Smooth muscle cell (in vitro differentiated cells): ENCODE measurements at regions not wholly inside any gene's neighbourhood (a gene's known extent, or its start where the extent isn't known, plus 50 kb on each side); places are given as distances from the start of the nearest gene placed in this dataset.

Source experiments
- DNase-seq: peaks from one replicate; lab custom pipeline; 2025; ENCODE audit not compliant: unreplicated experiment; lab: John Stamatoyannopoulos, UW
- H2AFZ ChIP-seq: fragments of 200-600 bp; sonication (generic); 2 replicates; pipeline ENCODE4 v1.6.0; 2016; ENCODE audit warnings: antibody characterized with exemption, low read depth, mild to moderate bottlenecking
- H3F3A ChIP-seq: fragments of 200-600 bp; sonication (generic); 2 replicates; pipeline ENCODE4 v1.6.0; 2017; ENCODE audit warnings: antibody characterized with exemption, low read depth
- H3K27ac ChIP-seq: fragments of 200-600 bp; sonication (generic); 2 replicates; pipeline ENCODE4 v1.5.1; 2016; ENCODE audit warnings: low read depth, mild to moderate bottlenecking
- H3K27me3 ChIP-seq: fragments of 200-600 bp; sonication (generic); 2 replicates; pipeline ENCODE4 v1.6.1; 2016; ENCODE audit warnings: low read depth, mild to moderate bottlenecking
- H3K36me3 ChIP-seq: fragments of 200-600 bp; sonication (generic); 2 replicates; pipeline ENCODE4 v1.5.1; 2016; ENCODE audit warnings: low read depth
- H3K4me1 ChIP-seq: fragments of 200-600 bp; sonication (generic); 2 replicates; pipeline ENCODE4 v1.5.1; 2016; ENCODE audit warnings: low read depth
- H3K4me2 ChIP-seq: fragments of 200-600 bp; sonication (generic); 2 replicates; pipeline ENCODE4 v1.6.0; 2016; ENCODE audit warnings: mild to moderate bottlenecking
- H3K4me3 ChIP-seq: fragments of 200-600 bp; sonication (generic); 2 replicates; pipeline ENCODE4 v1.5.1; 2016; ENCODE audit warnings: mild to moderate bottlenecking
- H3K79me2 ChIP-seq: fragments of 200-600 bp; sonication (generic); 2 replicates; pipeline ENCODE4 v1.6.0; 2016; ENCODE audit warnings: low read depth, mild to moderate bottlenecking
- H3K9ac ChIP-seq: fragments of 200-600 bp; sonication (generic); 2 replicates; pipeline ENCODE4 v1.6.0; 2016; ENCODE audit warnings: low read depth
- H3K9me3 ChIP-seq: fragments of 200-600 bp; sonication (generic); replicated peaks from 2 replicates; pipeline ENCODE4 v1.5.1; 2016; ENCODE audit warnings: low read depth
- H4K20me1 ChIP-seq: fragments of 200-600 bp; sonication (generic); 2 replicates; pipeline ENCODE4 v1.6.0; 2016; ENCODE audit warnings: low read depth
- CTCF ChIP-seq: fragments of 200-600 bp; sonication (generic); IDR thresholded peaks from 2 replicates; pipeline ENCODE4 v1.5.1; 2017; ENCODE audit warnings: borderline replicate concordance, mild to moderate bottlenecking, antibody characterized with exemption; ENCODE audit not compliant: insufficient read depth, poor library complexity, severe bottlenecking
- WGBS: methylation state at CpG from one replicate; pipeline ENCODE4 v1.1.7; 2016; ENCODE audit warnings: low lambda C conversion rate; 5-methylcytosine and 5-hydroxymethylcytosine counted together

GRCh38 chr4:23279377-23279986 lies 586.7 kb downstream of the GBA3 start:
- DNase-seq, result no peak
- Histone ChIP-seq H3K27me3 (no peaks in the 10 kb centered on the region), H3K4me2 (no peak overlapping the region), H3K4me1 (no peaks in the 10 kb centered on the region), H3K27ac (no peak overlapping the region), H3F3A (no peaks in the 10 kb centered on the region), H3K9ac (no peak overlapping the region), H2AFZ (no peak overlapping the region), H3K36me3 (no peaks in the 10 kb centered on the region), H3K9me3 (no peaks in the 10 kb centered on the region), H3K4me3 (no peak overlapping the region), H4K20me1 (no peaks in the 10 kb centered on the region), H3K79me2 (no peaks in the 10 kb centered on the region)
- 86% methylated on average over 3 of the region's 3 CpGs for WGBS
- no peak for TF ChIP-seq CTCF

- Histone ChIP-seq H3K9ac (no peak overlapping the region), H3F3A (no peaks in the 10 kb centered on the region), H3K4me2 (no peak overlapping the region), H3K36me3 (no peaks in the 10 kb centered on the region), H3K9me3 (no peaks in the 10 kb centered on the region), H4K20me1 (no peaks in the 10 kb centered on the region), H3K4me1 (no peaks in the 10 kb centered on the region), H3K79me2 (no peaks in the 10 kb centered on the region), H3K27ac (no peak overlapping the region), H3K27me3 (no peaks in the 10 kb centered on the region), H3K4me3 (no peak overlapping the region), H2AFZ (no peak overlapping the region)
- WGBS, result 93% methylated on average over 2 of the region's 2 CpGs
- DNase-seq, result no peak
- TF ChIP-seq CTCF, result no peak
Measured at GRCh38 chr4:23278845-23279244, 586.1 kb downstream of the GBA3 start.

GRCh38 chr4:23276076-23276475 lies 583.3 kb downstream of the GBA3 start:
- 87% methylated on average over 3 of the region's 3 CpGs for WGBS
- Histone ChIP-seq H3K9ac (no peak overlapping the region), H3K27me3 (no peaks in the 10 kb centered on the region), H3K4me3 (no peak overlapping the region), H4K20me1 (no peaks in the 10 kb centered on the region), H3K27ac (no peak overlapping the region), H3K36me3 (no peaks in the 10 kb centered on the region), H3K79me2 (no peaks in the 10 kb centered on the region), H2AFZ (no peak overlapping the region), H3F3A (no peaks in the 10 kb centered on the region), H3K4me1 (no peaks in the 10 kb centered on the region), H3K4me2 (no peak overlapping the region), H3K9me3 (no peaks in the 10 kb centered on the region)
- TF ChIP-seq CTCF, result no peak
- no peak for DNase-seq

GRCh38 chr4:23269566-23269965 lies 576.8 kb downstream of the GBA3 start:
- H2AFZ ChIP-seq, result peak overlapping the region; percentile 32
- no peak for DNase-seq
- no peaks in the 10 kb centered on the region for H3K79me2 ChIP-seq
- no peaks in the 10 kb centered on the region for H4K20me1 ChIP-seq
- no peaks in the 10 kb centered on the region for H3K9me3 ChIP-seq
- no peaks in the 10 kb centered on the region for H3K27me3 ChIP-seq
- TF ChIP-seq CTCF, result no peak
- H3K27ac ChIP-seq, result peak overlapping the region; percentile 16
- no peaks in the 10 kb centered on the region for H3K4me1 ChIP-seq
- 27% methylated on average over 1 of the region's 1 CpG for WGBS
- H3K36me3 ChIP-seq, result no peaks in the 10 kb centered on the region
- H3K4me2 ChIP-seq, result peak overlapping the region; percentile 14
- no peak overlapping the region for H3K9ac ChIP-seq
- H3K4me3 ChIP-seq, result no peak overlapping the region
- H3F3A ChIP-seq, result no peaks in the 10 kb centered on the region
